ENCODE measurements at regions not wholly inside any gene's neighbourhood (a gene's known extent, or its start where the extent isn't known, plus 50 kb on each side); places are given as distances from the start of the nearest gene placed in this dataset.

DNA sequence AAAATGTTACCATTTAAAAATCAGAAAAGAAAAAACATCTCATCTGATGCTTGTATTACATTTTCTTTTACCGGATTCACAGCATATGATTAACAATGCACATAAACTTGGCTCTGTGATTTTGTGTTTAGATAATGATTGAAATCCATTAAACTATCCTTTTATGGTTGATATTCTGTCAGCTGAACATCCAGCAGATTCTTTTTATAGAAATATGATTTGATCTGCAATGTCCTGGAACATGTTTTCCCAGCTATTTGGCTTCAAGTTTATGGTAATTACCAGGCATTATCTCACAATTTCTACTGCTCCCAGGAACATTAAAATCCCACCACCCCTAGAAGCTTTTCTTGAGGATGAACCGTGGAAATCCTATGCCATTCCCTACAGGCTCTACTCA lies 205.7 kb upstream of the TET2 start:
- TF ChIP-seq, protein P1, sequence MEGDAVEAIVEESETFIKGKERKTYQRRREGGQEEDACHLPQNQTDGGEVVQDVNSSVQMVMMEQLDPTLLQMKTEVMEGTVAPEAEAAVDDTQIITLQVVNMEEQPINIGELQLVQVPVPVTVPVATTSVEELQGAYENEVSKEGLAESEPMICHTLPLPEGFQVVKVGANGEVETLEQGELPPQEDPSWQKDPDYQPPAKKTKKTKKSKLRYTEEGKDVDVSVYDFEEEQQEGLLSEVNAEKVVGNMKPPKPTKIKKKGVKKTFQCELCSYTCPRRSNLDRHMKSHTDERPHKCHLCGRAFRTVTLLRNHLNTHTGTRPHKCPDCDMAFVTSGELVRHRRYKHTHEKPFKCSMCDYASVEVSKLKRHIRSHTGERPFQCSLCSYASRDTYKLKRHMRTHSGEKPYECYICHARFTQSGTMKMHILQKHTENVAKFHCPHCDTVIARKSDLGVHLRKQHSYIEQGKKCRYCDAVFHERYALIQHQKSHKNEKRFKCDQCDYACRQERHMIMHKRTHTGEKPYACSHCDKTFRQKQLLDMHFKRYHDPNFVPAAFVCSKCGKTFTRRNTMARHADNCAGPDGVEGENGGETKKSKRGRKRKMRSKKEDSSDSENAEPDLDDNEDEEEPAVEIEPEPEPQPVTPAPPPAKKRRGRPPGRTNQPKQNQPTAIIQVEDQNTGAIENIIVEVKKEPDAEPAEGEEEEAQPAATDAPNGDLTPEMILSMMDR (IDR thresholded peaks at IDR 0.05), result no peak
- no peak for TF ChIP-seq POLR2A (IDR thresholded peaks at IDR 0.05)
